GM21367 (cell line): ENCODE measurements at regions not wholly inside any gene's neighbourhood (a gene's known extent, or its start where the extent isn't known, plus 50 kb on each side); places are given as distances from the start of the nearest gene placed in this dataset.
"Not testable (repeated sequence)": the region's sequence is repeated elsewhere in the genome, so short reads cannot be mapped to it uniquely, and the experiment has no call there.

ENCODE experiments used
- ATAC-seq: cut with Tn5 transposase; IDR thresholded peaks from one replicate; pipeline ENCODE4 v1.9.1; 2021; ENCODE audit not compliant: unreplicated experiment

- no peak for ATAC-seq
These were observed 82.9 kb upstream of the APBB1IP start for GRCh38 chr10:26355241-26355640.

DNA sequence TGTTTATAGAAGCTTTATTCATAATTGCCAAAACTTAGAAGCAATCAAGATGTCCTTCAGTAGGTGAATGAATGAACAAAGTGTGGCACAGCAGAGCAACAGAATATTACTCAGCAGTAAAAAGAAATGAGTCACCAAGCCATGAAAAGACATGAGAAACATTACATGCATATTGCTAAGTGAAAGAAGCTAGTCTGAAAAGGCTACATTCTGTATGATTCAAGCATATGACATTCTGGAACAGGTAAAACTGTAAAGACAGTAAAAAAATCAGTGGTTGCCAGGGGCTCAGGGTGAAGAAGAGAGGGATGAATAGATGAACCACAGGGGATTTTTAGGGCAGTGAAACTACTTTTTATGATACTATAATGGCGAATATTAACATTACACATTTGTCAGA is 80.9 kb upstream of the APBB1IP start:
- ATAC-seq = no peak

GRCh38 chr10:26358071-26358470 is 80.1 kb upstream of the APBB1IP start:
- no peak for ATAC-seq

DNA sequence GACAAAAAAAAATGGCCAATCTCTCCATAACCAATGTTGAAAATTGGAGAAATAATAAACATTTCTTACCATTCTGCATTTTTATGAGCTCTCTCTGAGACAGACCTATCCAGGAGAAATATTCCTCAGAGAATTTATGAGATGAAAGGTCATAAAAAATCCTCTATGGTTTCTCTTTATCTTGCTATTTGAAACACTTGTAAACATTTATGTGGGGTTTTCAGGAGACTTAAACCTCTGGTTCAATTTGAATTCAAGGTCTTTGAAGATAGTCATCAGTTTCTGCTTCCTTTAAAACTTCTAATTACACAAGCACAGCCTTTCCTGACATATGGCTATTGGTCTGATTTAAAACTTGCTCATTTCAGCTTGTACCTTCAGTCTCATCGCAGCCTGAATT is 78.5 kb upstream of the APBB1IP start:
- no peak for ATAC-seq

DNA sequence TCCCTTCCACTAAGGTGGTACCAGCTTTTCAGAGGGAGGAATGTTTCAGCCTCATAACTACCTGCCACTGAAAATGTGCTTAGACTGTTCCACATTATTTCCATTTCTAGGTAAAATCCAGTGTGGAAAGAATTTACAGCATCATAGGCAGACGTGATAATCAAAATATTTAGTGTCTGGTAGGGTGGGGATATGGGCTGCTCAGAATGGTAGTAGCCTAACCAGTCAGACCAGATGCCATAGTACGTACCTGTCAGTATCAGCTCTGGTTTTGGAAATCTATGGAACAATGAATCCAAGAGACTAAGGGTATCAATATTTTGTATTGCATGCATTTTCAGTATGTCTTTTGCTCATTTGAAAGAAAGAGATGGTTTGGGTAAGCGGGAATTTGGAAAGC is 76.8 kb upstream of the APBB1IP start:
- ATAC-seq = no peak

DNA sequence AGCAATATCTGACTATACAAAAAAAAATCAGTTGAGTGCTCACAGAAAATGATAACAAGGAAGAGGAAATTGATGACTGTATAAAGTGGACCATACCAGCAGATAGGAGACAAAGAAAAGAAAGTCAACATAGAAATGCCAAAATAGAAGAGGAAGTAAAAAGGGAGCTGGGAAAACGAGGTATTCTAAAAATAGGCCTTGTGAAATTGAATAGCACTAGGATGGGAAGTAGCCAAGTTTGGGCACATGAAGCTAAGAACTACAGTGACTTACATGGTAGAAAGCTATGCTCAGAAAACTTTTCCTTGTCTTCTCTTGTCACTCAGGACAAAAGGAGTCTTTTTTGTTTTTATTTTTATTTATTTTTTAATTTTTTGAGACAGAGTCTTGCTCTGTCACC is 76.2 kb upstream of the APBB1IP start:
- no peak for ATAC-seq

- ATAC-seq = no peak
These were observed 72.3 kb upstream of the APBB1IP start for GRCh38 chr10:26365681-26366358.

GRCh38 chr10:26367035-26367434 is 71.1 kb upstream of the APBB1IP start:
- not testable (repeated sequence) for ATAC-seq

DNA sequence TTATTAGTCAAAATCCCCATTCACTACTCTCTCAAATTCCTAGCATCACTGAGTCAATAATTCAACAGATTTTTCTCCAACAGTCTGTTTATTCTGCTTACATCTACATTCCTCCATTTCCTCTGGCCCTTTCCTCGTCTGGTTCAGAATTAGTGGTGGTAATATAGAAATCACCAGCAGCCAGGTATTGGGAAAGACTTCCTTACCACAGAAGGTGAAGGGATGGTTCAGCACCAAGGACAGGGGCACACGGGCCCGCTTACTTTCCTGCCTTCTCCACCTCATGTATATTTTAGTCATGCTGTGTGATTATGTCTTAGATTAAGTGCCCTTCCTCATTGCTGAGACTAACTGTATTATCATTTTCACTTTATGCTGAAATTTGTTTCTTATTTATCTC is 70.4 kb upstream of the APBB1IP start:
- ATAC-seq = no peak

DNA sequence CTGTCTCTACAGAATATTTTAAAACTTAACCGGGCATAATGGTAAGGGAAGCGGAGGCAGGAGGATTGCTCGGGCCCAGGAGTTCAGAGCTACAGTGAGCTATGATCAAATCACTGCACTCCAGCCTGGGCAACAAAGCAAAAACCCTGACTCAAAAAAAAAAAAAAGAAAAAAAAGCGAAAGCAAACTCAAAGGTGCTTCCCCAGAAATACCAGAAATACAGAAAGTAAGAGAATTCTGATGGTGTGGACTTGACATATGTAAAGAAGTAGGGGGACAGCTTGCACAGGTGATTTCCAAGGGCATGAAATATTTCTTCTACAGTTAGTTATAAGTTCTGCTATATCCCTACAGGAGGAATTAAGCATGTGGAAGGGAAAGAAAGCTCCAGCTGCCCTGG is 69.7 kb upstream of the APBB1IP start:
- no peak for ATAC-seq

GRCh38 chr10:26372513-26373354 is 65.4 kb upstream of the APBB1IP start:
- peak; percentile 76 for ATAC-seq

- ATAC-seq = no peak
These were observed 63.7 kb upstream of the APBB1IP start for GRCh38 chr10:26374426-26374825.

- ATAC-seq = not testable (repeated sequence)
These were observed 60.8 kb upstream of the APBB1IP start for GRCh38 chr10:26377224-26377810.

DNA sequence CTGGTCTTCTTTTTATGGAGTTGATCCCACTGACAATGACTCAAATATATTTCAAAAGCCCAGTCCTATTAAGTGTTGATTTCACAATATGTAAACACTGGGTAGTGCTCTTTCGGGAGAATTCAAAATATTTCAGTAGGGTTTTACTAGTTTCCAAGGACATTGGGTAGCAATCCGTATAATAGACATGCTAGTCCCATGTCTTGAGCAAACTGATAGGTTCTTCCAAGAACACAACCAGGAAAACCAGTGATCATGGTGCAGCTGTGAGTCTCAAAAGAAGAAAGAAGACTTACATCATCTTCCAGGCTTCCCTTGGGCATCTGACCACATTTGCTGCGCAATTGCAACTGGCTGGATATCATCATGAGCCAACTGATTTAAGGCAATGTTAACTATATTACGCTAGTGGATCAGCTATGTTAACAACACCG is 59.3 kb upstream of the APBB1IP start:
- ATAC-seq = no peak

GRCh38 chr10:26380815-26381214 is 57.3 kb upstream of the APBB1IP start:
- ATAC-seq = no peak

DNA sequence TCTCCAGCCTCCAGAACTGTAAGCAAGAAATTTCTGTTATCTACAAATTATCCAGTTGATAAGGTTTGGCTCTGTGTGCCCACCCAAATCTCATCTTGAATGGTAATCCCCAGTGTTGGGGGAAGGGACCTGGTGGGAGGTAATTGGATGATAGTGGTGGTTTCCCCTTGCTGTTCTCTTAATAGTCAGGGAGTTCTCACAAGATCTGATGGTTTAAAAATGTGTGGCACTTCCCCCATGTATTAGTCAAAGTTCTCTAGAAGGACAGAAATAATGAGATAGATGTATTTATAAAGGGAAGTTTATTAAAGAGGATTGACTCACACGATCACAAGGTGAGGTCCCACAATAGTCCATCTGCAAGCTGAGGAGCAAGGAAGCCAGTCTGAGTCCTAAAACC is 56.2 kb upstream of the APBB1IP start:
- no peak for ATAC-seq

DNA sequence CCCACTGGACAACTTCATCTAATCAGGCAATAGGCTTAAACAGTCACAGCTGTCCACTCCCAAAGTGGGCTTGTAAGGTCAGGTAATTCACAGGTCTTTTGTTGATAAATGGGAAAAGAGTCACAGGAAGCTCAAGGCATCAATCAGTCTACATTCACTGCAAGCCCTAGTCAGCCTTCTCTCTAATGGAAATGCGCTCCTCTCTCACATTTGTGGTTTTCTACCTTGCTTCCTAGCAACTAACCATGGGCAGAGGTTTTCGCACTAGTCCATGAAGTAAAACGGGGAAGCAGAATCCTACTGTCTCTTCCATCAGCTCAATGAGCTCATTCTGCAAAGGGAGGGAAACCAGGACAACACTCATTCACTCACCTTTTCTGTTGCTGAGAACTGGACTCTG is 53.5 kb upstream of the APBB1IP start:
- no peak for ATAC-seq

- ATAC-seq = no peak
These were observed 52.7 kb upstream of the APBB1IP start for GRCh38 chr10:26385443-26385842.

DNA sequence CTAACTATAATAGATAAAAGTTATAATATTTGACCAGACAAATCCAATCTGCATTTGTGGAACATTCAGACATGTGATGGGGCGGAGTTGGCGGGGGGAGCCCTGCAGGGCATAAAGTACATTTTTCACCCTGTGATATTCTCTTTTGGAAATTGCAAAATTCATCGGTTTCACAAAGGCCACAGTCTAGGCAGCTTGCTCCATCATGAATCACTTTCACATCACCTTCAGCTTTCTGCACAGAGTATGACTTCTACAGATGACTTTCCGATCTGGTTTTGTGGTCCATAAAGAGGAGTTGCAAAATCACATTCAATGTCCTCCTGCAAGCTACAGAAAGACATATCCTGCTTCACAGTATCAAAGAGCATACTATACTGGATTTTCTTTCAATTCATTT is 51.4 kb upstream of the APBB1IP start:
- ATAC-seq = no peak
